Osteoblast (primary cell): ENCODE measurements at regions not wholly inside any gene's neighbourhood (a gene's known extent, or its start where the extent isn't known, plus 50 kb on each side); places are given as distances from the start of the nearest gene placed in this dataset.

Experiments
- DNase-seq: peaks from one replicate; pipeline ENCODE4 v3.0.0; 2011; ENCODE audit warnings: low spot score, mixed read lengths; ENCODE audit not compliant: insufficient read length; ENCODE audit errors: missing footprints
- H2AFZ ChIP-seq: 2 replicates; pipeline ENCODE4 v1.6.0; 2011; ENCODE audit warnings: mild to moderate bottlenecking, low read length
- H3K27ac ChIP-seq: 2 replicates; pipeline ENCODE4 v1.5.1; 2011; ENCODE audit warnings: mild to moderate bottlenecking, low read depth, low read length, moderate library complexity
- H3K27me3 ChIP-seq: 2 replicates; pipeline ENCODE4 v1.6.0; 2012; ENCODE audit warnings: mild to moderate bottlenecking, control low read depth, inconsistent platforms, low read length, moderate library complexity; ENCODE audit not compliant: insufficient read depth
- H3K36me3 ChIP-seq: 2 replicates; pipeline ENCODE4 v1.5.1; 2011; ENCODE audit warnings: mild to moderate bottlenecking, low read length, control low read depth, moderate library complexity; ENCODE audit not compliant: insufficient read depth
- H3K4me1 ChIP-seq: 2 replicates; pipeline ENCODE4 v1.5.1; 2011; ENCODE audit warnings: mild to moderate bottlenecking, low read length, control low read depth, moderate library complexity; ENCODE audit not compliant: insufficient read depth
- H3K4me2 ChIP-seq: 2 replicates; pipeline ENCODE4 v1.6.0; 2011; ENCODE audit warnings: mild to moderate bottlenecking, low read length; ENCODE audit not compliant: insufficient read depth
- H3K4me3 ChIP-seq: fragments of 200-600 bp; sonication (generic); 3 replicates; pipeline ENCODE4 v1.5.1; 2012; ENCODE audit warnings: mild to moderate bottlenecking, low read length, inconsistent platforms; ENCODE audit not compliant: insufficient read depth
- H3K79me2 ChIP-seq: 2 replicates; pipeline ENCODE4 v1.6.0; 2012; ENCODE audit warnings: mild to moderate bottlenecking, low read length, control low read depth, inconsistent platforms; ENCODE audit not compliant: insufficient read depth
- H3K9me3 ChIP-seq: 2 replicates; pipeline ENCODE4 v1.5.1; 2011; ENCODE audit warnings: low read depth, low read length, control low read depth
- H4K20me1 ChIP-seq: 2 replicates; pipeline ENCODE4 v1.6.0; 2012; ENCODE audit warnings: mild to moderate bottlenecking, low read length, control low read depth; ENCODE audit not compliant: insufficient read depth
- TF ChIP-seq, protein P1 (sequence below): IDR thresholded peaks from 2 replicates; pipeline ENCODE4 v1.5.1; 2011; ENCODE audit warnings: mild to moderate bottlenecking, low read depth, low read length, moderate library complexity; ENCODE audit errors: extremely low read depth

DNA sequence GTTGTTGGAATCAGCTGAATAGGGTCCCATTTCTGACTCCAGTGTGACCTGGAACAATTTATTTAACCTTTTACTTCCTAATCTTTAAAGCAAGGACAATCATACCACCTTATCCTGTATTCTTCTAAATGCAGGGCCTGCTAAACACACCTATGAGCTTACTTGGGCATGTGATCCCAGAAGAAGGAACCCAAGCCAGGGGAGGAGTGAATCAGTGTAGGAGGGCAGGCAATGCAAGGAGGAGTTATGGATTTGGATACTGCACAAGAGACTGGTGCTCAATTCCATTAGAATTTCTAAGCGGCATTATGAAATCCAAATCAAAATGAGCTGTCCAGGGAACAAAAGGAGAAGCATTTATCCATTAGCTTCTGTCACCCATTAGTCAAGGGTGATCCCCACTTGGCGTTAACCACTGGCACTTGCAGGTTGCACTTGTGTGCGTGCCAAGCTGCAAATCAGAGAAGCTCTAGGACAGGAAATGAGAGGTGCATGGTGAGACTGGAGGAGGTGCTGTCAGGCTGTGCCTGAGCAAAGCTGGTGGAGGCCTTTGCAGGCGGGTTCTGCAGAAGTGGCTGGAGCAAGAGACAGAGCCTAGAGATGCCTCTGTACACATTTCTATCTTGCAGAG is 297.2 kb upstream of the PLXNA2 start:
- Histone ChIP-seq H3K4me2 (no peak overlapping the region), H4K20me1 (no peaks in the 10 kb centered on the region), H2AFZ (no peak overlapping the region), H3K9me3 (no peaks in the 10 kb centered on the region), H3K27me3 (no peaks in the 10 kb centered on the region), H3K36me3 (no peaks in the 10 kb centered on the region), H3K27ac (no peak overlapping the region), H3K4me1 (no peaks in the 10 kb centered on the region), H3K79me2 (no peaks in the 10 kb centered on the region), H3K4me3 (no peak overlapping the region)
- TF ChIP-seq, protein P1, sequence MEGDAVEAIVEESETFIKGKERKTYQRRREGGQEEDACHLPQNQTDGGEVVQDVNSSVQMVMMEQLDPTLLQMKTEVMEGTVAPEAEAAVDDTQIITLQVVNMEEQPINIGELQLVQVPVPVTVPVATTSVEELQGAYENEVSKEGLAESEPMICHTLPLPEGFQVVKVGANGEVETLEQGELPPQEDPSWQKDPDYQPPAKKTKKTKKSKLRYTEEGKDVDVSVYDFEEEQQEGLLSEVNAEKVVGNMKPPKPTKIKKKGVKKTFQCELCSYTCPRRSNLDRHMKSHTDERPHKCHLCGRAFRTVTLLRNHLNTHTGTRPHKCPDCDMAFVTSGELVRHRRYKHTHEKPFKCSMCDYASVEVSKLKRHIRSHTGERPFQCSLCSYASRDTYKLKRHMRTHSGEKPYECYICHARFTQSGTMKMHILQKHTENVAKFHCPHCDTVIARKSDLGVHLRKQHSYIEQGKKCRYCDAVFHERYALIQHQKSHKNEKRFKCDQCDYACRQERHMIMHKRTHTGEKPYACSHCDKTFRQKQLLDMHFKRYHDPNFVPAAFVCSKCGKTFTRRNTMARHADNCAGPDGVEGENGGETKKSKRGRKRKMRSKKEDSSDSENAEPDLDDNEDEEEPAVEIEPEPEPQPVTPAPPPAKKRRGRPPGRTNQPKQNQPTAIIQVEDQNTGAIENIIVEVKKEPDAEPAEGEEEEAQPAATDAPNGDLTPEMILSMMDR = no peak
- no peak for DNase-seq

DNA sequence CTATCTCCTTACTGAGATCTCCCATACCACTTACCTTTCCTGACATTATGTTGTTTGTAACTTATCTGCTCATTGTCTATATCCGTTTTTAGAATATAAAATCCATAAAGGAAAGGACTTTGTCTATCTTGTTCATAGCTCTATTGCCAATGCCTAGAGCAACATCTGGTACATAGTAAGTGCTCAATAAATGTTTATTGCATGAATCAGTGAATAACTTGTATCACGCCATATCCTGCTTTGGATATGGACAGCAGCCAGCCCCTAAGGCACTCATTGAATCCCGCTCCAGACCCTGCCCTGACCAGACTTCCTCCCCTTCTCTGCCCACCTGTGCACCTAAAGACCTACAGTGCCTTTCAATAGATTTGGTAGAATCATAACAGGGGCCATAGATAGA is 298.1 kb upstream of the PLXNA2 start:
- H3K4me3 ChIP-seq = no peak overlapping the region
- no peak overlapping the region for H3K4me2 ChIP-seq
- no peaks in the 10 kb centered on the region for H3K36me3 ChIP-seq
- H3K27me3 ChIP-seq = no peaks in the 10 kb centered on the region
- H4K20me1 ChIP-seq = no peaks in the 10 kb centered on the region
- H3K4me1 ChIP-seq = no peaks in the 10 kb centered on the region
- H3K9me3 ChIP-seq = no peaks in the 10 kb centered on the region
- no peak overlapping the region for H3K27ac ChIP-seq
- no peaks in the 10 kb centered on the region for H3K79me2 ChIP-seq
- no peak for DNase-seq
- TF ChIP-seq, protein P1 = no peak
- no peak overlapping the region for H2AFZ ChIP-seq

DNA sequence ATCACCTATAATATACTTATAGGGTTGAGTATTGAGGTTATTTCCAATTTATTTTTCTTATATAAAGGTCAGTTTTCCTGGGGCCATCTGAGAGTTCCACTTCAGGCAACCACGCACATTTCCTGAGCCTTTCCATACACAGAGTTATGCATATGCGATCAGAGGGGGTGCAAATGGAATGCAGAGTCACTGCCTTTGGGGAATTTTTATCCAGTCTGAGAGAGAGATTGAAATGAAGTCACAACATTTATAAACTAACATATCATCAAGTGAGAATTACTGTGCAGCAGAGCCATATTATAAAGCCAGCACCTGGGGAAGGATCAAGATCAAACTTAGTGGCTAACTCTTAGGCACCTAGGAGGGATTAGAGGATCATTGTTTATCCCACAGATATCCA is 299.9 kb upstream of the PLXNA2 start:
- no peaks in the 10 kb centered on the region for H4K20me1 ChIP-seq
- no peaks in the 10 kb centered on the region for H3K9me3 ChIP-seq
- H3K36me3 ChIP-seq = no peaks in the 10 kb centered on the region
- no peaks in the 10 kb centered on the region for H3K4me1 ChIP-seq
- H3K79me2 ChIP-seq = no peaks in the 10 kb centered on the region
- no peaks in the 10 kb centered on the region for H3K27me3 ChIP-seq
- no peak for DNase-seq
- H3K4me2 ChIP-seq = no peak overlapping the region
- H3K27ac ChIP-seq = no peak overlapping the region
- H3K4me3 ChIP-seq = no peak overlapping the region
- H2AFZ ChIP-seq = no peak overlapping the region
- TF ChIP-seq, protein P1 = no peak

DNA sequence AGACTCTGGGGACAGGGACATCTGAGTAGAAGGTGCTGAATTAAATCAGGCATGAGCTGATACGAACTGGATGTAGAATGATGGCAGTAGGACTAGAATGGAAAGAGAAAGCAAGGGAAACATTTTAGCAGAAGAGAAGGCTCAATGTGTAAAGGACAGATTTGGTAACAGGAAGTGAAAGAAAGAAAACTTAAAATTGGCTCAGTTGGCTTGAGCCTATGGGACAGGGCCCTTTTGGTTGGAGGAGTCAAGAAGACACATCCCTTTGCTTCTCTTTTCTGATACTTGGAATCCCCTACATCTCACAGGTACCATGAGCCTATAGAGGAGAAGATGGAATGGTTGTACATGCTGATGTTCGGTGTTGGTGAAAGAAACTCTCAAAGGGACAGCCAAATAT is 300.6 kb upstream of the PLXNA2 start:
- no peaks in the 10 kb centered on the region for H3K79me2 ChIP-seq
- no peak overlapping the region for H3K4me3 ChIP-seq
- H3K9me3 ChIP-seq = no peaks in the 10 kb centered on the region
- H3K4me1 ChIP-seq = no peaks in the 10 kb centered on the region
- no peaks in the 10 kb centered on the region for H3K27me3 ChIP-seq
- TF ChIP-seq, protein P1 = no peak
- H2AFZ ChIP-seq = no peak overlapping the region
- H3K4me2 ChIP-seq = no peak overlapping the region
- DNase-seq = no peak
- H3K27ac ChIP-seq = no peak overlapping the region
- no peaks in the 10 kb centered on the region for H4K20me1 ChIP-seq
- H3K36me3 ChIP-seq = no peaks in the 10 kb centered on the region
